IPS-18a (cell line): ENCODE measurements at regions not wholly inside any gene's neighbourhood (a gene's known extent, or its start where the extent isn't known, plus 50 kb on each side); places are given as distances from the start of the nearest gene placed in this dataset.

Source experiments
- H3K27ac ChIP-seq: one replicate; pipeline ENCODE4 v1.5.1; 2013; ENCODE audit warnings: low read length
- H3K27me3 ChIP-seq: one replicate; pipeline ENCODE4 v1.6.1; 2013; ENCODE audit warnings: mild to moderate bottlenecking, low read length; ENCODE audit not compliant: control insufficient read depth, insufficient read depth
- H3K36me3 ChIP-seq: one replicate; pipeline ENCODE4 v1.6.1; 2013; ENCODE audit warnings: low read depth, low read length; ENCODE audit not compliant: control insufficient read depth
- H3K4me1 ChIP-seq: one replicate; pipeline ENCODE4 v1.6.1; 2013; ENCODE audit warnings: low read depth, low read length; ENCODE audit not compliant: control insufficient read depth
- H3K4me3 ChIP-seq: one replicate; pipeline ENCODE4 v1.5.1; 2013; ENCODE audit warnings: low read length
- H3K9ac ChIP-seq: one replicate; pipeline ENCODE4 v1.6.1; 2013; ENCODE audit warnings: mild to moderate bottlenecking, low read length, moderate library complexity
- H3K9me3 ChIP-seq: one replicate; pipeline ENCODE4 v1.6.1; 2013; ENCODE audit warnings: low read depth, low read length; ENCODE audit not compliant: control insufficient read depth

DNA sequence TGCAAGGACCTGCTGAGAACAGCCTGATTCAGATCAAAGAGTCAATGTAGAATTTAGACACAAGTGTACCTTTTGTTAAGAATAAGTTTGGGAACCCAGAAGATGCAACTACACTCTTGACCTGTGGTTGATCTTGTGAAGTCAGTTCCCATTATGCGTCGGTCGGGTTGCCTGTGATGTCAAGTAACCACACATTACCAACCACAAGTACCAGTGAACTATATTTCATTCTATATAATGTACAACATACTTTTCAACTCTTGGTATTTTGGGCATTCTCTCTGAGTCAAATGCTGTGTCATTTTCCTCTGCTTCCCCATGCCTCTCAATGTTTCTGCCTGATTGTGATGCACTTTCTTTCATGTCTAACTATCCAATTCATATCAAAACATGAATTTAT is 426.2 kb downstream of the ETV1 start:
- no peaks in the 10 kb centered on the region for H3K9me3 ChIP-seq
- no peaks in the 10 kb centered on the region for H3K27me3 ChIP-seq
- no peak overlapping the region for H3K9ac ChIP-seq
- H3K27ac ChIP-seq: no peak overlapping the region
- no peaks in the 10 kb centered on the region for H3K36me3 ChIP-seq
- no peaks in the 10 kb centered on the region for H3K4me1 ChIP-seq
- no peak overlapping the region for H3K4me3 ChIP-seq

DNA sequence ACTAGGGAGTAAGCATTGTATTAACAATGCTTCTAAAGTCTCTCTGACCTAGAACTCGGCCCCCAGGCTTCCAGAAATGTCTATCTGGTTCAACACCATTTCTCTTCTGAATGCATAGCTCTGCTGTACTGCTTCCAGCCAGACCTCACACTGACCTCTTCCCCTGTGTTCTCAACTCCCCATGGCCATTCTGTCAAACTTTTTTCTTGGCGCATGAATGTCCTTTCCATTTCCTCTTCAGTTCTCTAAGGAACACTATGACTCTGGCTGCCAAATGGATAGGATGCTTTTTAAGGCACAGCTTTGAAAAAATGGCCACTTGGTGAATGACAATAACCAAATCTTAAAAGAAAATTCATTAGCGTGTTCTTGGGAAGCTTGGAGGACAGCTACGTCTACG is 425.8 kb downstream of the ETV1 start:
- H3K4me1 ChIP-seq: no peaks in the 10 kb centered on the region
- H3K36me3 ChIP-seq: no peaks in the 10 kb centered on the region
- no peak overlapping the region for H3K9ac ChIP-seq
- H3K4me3 ChIP-seq: no peak overlapping the region
- H3K27me3 ChIP-seq: no peaks in the 10 kb centered on the region
- H3K27ac ChIP-seq: no peak overlapping the region
- no peaks in the 10 kb centered on the region for H3K9me3 ChIP-seq

DNA sequence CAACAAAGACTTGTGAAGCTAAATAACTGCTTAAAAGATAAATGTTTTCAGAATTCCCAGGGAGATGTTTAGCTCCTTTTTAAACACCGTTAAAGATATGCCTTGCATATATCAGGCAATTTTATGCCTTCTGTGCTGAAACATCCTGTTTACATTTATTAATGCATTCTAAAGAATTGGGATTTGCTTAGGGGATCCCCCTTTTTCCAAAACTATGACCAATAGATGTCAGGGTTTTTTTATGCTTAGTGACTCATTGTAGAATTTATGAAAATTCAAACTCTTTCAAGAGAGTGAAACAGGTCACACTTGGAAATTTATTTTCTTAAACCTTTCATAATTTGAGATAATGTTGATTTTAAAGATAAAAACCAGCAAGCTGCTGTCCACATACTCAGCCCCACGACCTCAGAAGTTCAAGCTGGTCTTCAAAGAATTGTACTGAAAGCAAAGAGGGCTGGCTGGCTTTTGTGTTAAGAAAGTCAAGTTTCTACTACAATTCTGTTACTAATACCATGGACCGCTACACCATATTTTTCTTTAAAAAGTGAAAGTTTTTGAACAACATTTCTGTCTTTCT is 411.8 kb downstream of the ETV1 start:
- Histone ChIP-seq H3K36me3 (no peaks in the 10 kb centered on the region), H3K27me3 (no peaks in the 10 kb centered on the region), H3K4me1 (peaks cover 16% of the 10 kb centered on the region), H3K9ac (no peak overlapping the region), H3K27ac (no peak overlapping the region), H3K9me3 (no peaks in the 10 kb centered on the region), H3K4me3 (no peak overlapping the region)

DNA sequence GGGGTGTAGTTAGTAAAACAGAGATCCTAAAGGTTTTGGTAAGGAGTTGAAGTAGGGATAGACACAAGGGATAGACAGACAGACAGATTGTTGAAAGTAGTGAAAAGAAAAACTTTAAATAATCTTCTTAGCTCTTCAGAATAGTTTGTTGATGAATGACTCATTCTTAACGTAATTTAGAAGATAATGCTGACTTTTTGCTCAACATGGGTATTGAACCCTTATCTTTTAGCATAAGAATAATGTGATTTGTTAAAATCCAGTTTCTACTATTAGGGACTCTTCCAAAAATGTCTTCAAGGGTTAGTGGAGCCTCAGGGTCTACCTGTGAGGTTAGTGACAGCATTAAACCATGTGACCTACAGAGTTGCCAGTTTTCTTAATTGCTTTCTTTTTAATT is 411.2 kb downstream of the ETV1 start:
- Histone ChIP-seq H3K9me3 (no peaks in the 10 kb centered on the region), H3K9ac (no peak overlapping the region), H3K27me3 (no peaks in the 10 kb centered on the region), H3K36me3 (no peaks in the 10 kb centered on the region), H3K27ac (no peak overlapping the region), H3K4me1 (peaks cover 16% of the 10 kb centered on the region), H3K4me3 (no peak overlapping the region)

DNA sequence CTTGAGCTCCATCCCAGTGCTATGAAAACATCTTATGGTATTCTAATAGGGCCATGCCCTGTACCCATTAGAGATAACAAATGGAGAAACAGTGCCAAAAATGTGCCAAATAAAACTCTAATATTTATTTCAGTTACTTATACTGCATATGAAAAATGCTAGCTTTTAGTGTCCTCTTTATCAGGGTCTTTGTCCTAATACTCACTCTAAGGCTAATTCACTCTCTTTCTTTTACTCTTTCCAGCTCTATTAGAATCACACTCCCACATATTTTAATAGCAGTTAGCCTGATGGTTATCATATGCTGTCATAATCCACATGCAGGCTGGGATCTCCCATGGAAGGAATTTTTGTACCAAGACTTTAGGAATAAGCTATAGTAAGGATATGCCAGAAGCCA is 408.4 kb downstream of the ETV1 start:
- Histone ChIP-seq H3K27ac (no peak overlapping the region), H3K36me3 (no peaks in the 10 kb centered on the region), H3K4me1 (peaks cover 16% of the 10 kb centered on the region), H3K27me3 (no peaks in the 10 kb centered on the region), H3K9ac (no peak overlapping the region), H3K4me3 (no peak overlapping the region), H3K9me3 (no peaks in the 10 kb centered on the region)

DNA sequence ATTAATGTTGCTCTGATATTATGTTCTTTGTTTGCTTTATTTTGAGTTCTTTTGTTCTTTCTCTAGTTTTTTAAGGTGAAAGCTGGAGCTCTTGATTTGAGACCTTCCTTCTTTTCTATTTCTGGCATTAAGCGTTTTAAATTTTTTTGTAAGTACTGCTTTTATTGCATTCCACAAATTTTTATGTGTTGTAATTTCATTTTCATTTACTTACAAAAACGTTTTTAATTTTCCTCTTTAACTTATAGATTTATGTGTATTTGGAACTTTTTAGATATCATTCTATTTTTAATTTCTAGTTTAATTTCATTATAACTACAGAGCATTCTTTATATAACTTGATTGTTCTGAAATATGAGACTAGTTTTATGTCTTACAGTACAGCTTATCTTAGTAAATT is 395.6 kb downstream of the ETV1 start:
- Histone ChIP-seq H3K27ac (no peak overlapping the region), H3K9ac (no peak overlapping the region), H3K4me1 (no peaks in the 10 kb centered on the region), H3K36me3 (no peaks in the 10 kb centered on the region), H3K27me3 (no peaks in the 10 kb centered on the region), H3K9me3 (no peaks in the 10 kb centered on the region), H3K4me3 (no peak overlapping the region)

DNA sequence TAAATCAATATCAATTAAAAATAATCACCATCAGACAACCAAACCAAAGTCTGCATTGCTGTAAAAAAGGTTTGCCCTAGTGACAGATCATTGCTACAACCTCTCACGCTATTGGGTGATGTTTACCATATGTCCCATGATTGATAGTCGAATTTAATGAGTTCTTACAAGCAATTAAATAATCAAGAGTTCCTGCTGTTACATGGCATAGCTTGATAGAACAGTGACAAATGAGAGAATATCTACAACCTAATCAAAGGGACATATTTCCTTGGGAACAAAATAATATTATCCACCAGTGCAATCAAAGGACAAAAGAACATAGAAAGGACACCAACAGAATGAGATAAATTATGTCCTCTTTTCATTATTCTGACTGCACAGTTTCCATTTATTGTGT is 387.4 kb downstream of the ETV1 start:
- Histone ChIP-seq H3K4me1 (no peaks in the 10 kb centered on the region), H3K27me3 (no peaks in the 10 kb centered on the region), H3K9ac (no peak overlapping the region), H3K27ac (no peak overlapping the region), H3K9me3 (no peaks in the 10 kb centered on the region), H3K4me3 (no peak overlapping the region), H3K36me3 (no peaks in the 10 kb centered on the region)

DNA sequence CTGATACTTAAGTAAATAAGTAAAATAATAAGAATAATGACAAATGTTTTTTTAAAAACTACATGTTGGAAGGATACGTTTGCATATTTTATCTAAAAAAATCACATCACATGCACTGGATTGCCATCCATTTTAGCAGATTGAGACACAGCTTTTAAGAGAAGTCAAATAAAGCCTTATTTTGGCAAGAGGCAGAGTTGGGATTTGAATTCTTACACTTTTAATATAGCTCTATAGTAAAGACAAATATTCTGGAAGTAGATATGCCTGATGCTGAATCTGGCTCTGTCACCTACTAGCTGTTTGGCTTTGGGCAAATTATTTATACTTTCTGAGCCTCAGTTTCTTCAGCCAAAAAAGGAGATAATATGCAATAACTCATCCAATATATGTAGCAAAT is 386.4 kb downstream of the ETV1 start:
- H3K9me3 ChIP-seq: no peaks in the 10 kb centered on the region
- H3K4me3 ChIP-seq: no peak overlapping the region
- no peaks in the 10 kb centered on the region for H3K36me3 ChIP-seq
- H3K9ac ChIP-seq: no peak overlapping the region
- no peak overlapping the region for H3K27ac ChIP-seq
- H3K4me1 ChIP-seq: no peaks in the 10 kb centered on the region
- H3K27me3 ChIP-seq: no peaks in the 10 kb centered on the region

DNA sequence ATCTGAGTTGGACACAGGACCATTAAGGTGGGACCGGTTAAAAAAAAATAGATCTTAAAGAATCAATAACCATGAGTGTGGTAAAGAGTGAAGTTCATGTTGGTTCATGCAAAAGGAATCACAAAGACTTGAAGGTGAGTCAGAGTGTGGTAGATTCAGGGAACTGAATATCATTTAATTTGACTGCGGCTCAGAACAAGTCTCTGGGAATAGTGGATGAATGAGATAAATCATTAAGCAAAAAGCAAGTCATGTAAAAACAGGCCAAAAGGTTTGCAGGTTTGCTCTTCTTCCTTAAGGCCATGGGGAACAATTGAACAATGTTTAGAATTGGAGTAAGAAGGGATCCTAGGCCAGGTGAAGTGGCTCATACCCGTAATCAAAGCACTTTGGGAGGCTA is 385.8 kb downstream of the ETV1 start:
- H3K9me3 ChIP-seq: no peaks in the 10 kb centered on the region
- H3K27me3 ChIP-seq: no peaks in the 10 kb centered on the region
- H3K4me1 ChIP-seq: no peaks in the 10 kb centered on the region
- no peak overlapping the region for H3K9ac ChIP-seq
- no peaks in the 10 kb centered on the region for H3K36me3 ChIP-seq
- H3K27ac ChIP-seq: no peak overlapping the region
- H3K4me3 ChIP-seq: no peak overlapping the region

DNA sequence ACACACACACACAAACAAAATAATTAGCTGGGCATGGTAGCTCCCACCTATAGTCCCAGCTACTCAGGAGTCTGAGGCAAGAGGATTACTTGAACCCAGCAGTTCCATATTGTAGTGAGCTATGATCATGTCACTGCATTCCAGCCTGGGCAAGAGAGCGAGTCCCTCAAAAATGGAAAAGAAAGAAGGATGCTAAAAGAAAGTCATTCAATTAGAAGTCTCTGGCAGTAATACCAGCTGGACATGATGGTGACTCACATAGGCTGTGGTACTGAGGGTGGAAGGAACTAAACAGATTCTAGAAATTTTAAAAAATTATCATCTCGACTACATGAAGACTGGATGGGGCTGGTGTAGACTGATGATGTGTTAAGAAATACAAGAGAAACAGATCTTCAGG is 385.3 kb downstream of the ETV1 start:
- H3K4me1 ChIP-seq: no peaks in the 10 kb centered on the region
- no peak overlapping the region for H3K27ac ChIP-seq
- H3K36me3 ChIP-seq: no peaks in the 10 kb centered on the region
- no peak overlapping the region for H3K9ac ChIP-seq
- H3K9me3 ChIP-seq: no peaks in the 10 kb centered on the region
- no peaks in the 10 kb centered on the region for H3K27me3 ChIP-seq
- no peak overlapping the region for H3K4me3 ChIP-seq

DNA sequence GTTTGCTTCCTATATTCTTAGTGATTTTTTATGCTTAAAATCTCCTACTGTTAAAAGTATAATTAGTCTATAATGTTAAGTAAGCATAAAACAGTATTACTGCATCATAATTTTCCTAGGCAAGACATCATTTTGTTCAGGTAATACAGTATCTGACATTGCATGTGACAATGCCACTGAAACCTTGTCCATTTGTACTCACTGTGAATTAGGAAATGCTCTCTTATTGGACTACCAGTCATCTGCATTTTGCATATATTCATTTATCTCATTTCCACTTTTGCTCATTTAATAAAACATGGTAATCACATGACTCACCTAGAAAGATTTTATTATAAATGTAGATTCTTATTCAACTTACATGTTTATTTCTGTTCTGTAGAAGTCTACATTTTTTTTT is 379.1 kb downstream of the ETV1 start:
- H3K27me3 ChIP-seq: no peaks in the 10 kb centered on the region
- H3K27ac ChIP-seq: no peak overlapping the region
- H3K9me3 ChIP-seq: no peaks in the 10 kb centered on the region
- H3K4me3 ChIP-seq: no peak overlapping the region
- H3K4me1 ChIP-seq: no peaks in the 10 kb centered on the region
- no peaks in the 10 kb centered on the region for H3K36me3 ChIP-seq
- H3K9ac ChIP-seq: no peak overlapping the region

DNA sequence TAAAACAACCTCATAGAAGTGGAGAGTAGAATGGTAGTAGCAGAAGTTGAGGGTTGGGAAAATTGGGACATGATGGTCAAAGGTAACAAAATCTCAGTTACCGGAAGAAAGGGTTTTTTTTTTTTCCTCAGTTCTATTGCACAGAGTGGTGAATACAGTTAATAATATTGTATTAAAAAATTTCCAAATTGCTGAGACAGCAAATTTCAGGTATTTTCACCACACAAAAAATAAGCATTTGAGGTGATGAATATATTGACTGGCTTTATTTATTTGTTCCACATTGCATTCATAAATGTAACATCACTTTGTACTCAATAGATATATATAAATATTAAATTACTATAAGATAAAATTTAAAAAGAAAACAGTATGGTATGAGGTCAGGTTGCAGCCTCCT is 373.8 kb downstream of the ETV1 start:
- H3K36me3 ChIP-seq: no peaks in the 10 kb centered on the region
- H3K27me3 ChIP-seq: no peaks in the 10 kb centered on the region
- H3K9ac ChIP-seq: no peak overlapping the region
- H3K4me1 ChIP-seq: no peaks in the 10 kb centered on the region
- H3K27ac ChIP-seq: no peak overlapping the region
- no peaks in the 10 kb centered on the region for H3K9me3 ChIP-seq
- no peak overlapping the region for H3K4me3 ChIP-seq
